Muscle layer of colon (tissue), 2 donors: ENCODE measurements at regions not wholly inside any gene's neighbourhood (a gene's known extent, or its start where the extent isn't known, plus 50 kb on each side); places are given as distances from the start of the nearest gene placed in this dataset.

Experiments used
- H3K27ac ChIP-seq: one replicate; pipeline ENCODE4 v1.7.0; 2013; ENCODE audit warnings: low read depth, mild to moderate bottlenecking, low read length, moderate library complexity
- H3K27me3 ChIP-seq, 2 donors: one replicate each; pipeline ENCODE4 v1.7.0; 2013; ENCODE audit warnings: low read length in 2 of 2, mild to moderate bottlenecking in 2 of 2; ENCODE audit not compliant: insufficient read depth in 2 of 2, control insufficient read depth in 1 of 2
- H3K36me3 ChIP-seq: one replicate; pipeline ENCODE4 v1.7.0; 2013; ENCODE audit warnings: mild to moderate bottlenecking, low read length; ENCODE audit not compliant: insufficient read depth
- H3K4me1 ChIP-seq: one replicate; pipeline ENCODE4 v1.7.0; 2013; ENCODE audit warnings: mild to moderate bottlenecking, low read length; ENCODE audit not compliant: insufficient read depth
- H3K4me3 ChIP-seq, 2 donors: one replicate each; pipeline ENCODE4 v1.7.0; 2013; ENCODE audit warnings: low read length in 2 of 2, low read depth in 1 of 2, mild to moderate bottlenecking in 1 of 2, moderate library complexity in 1 of 2
- H3K9ac ChIP-seq: one replicate; pipeline ENCODE4 v1.7.0; 2013; ENCODE audit warnings: low read length
- H3K9me3 ChIP-seq: one replicate; pipeline ENCODE4 v1.7.0; 2013; ENCODE audit warnings: mild to moderate bottlenecking, low read length
- donor health status: abdominal sarcoma.
- donor health status: Adenocarcinoma of cecum.

DNA sequence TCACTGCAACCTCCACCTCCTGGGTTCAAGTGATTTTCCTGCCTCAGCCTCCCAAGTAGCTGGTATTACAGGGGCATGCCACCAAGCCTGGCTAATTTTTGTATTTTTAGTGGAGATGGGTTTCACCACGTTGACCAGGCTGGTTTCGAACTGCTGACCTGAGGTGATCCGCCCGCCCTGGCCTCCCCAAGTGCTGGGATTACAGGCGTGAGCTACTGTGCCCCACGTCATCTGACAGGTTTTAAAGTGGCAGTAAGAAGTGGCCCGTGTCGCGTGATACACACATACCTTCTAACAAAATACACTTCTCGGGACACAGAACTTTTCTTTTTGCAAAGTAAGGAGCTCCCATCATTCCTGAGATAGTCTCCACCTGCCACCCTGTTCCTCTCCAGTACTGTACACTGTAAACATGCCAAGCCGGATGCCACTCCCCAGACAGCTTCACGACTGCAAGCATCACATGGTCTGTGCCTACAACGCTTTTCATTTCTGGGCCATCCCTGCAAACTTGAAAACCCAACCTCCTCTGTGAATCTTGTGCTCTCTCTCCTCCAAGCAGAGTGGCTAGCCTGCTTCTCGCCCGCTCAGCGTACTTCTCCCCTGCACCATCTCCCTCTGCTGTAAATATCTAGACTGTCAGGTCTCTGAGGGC, 256.3 kb upstream of the KLF14 start:
- peaks cover 6% of the 10 kb centered on the region for H3K36me3 ChIP-seq
- no peak overlapping the region for H3K9ac ChIP-seq

GRCh38 chr7:130993671-130994365, 259.8 kb upstream of the KLF14 start:
- no peak overlapping the region for H3K4me3 ChIP-seq
- H3K9me3 ChIP-seq: no peaks in the 10 kb centered on the region
- peak overlapping the region; percentile 20 for H3K9ac ChIP-seq
- no peaks in the 10 kb centered on the region for H3K27me3 ChIP-seq
- no peaks in the 10 kb centered on the region for H3K36me3 ChIP-seq
- peaks cover 71% of the 10 kb centered on the region for H3K4me1 ChIP-seq
- no peak overlapping the region for H3K27ac ChIP-seq

More for the DNA sequence above, 256.3 kb upstream of the KLF14 start:
- Histone ChIP-seq H3K27me3 (no peaks in the 10 kb centered on the region), H3K9me3 (no peaks in the 10 kb centered on the region), H3K27ac (no peak overlapping the region), H3K4me3 (no peak overlapping the region), H3K4me1 (peaks cover 75% of the 10 kb centered on the region)

DNA sequence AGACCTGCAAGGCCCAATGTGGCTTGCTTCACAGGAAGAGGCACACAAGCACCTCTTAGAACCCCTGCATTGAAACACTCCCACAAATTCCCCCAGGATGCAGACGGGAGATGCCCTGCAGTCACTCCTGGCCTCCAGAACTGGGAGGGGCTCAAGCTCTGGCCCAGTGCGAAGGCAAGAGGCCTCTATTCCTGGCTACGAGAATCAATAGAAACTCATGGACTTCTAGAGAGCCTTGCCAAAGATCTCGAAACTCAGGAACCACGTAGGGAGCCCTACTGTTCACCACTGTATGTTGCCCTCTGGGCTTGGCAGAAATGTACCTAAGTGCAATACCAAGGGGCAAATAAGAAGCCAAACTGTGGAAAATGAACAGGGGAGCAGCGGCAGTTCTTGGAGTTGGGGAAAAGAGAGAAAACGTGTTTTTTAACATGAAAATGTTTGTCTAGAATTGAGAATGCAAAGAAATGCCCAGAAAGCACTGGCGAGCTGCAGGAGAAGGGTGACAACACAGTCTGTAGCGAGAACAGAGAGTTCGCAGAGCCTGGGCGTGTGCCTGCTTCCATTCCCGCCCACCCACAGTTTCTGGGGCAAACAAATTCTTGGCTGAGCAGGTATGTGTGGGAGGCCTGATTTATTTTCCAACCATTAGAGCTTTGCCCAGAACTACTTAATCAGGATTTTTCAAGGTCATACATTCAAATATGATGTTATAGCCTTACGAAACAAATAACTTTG, 260.5 kb upstream of the KLF14 start:
- Histone ChIP-seq H3K9me3 (no peaks in the 10 kb centered on the region), H3K27ac (no peak overlapping the region), H3K4me1 (peaks cover 71% of the 10 kb centered on the region), H3K36me3 (no peaks in the 10 kb centered on the region), H3K9ac (peak overlapping the region; percentile 20), H3K27me3 (no peaks in the 10 kb centered on the region), H3K4me3 (peak overlapping the region in 1 of 2 donors; percentile 19)

GRCh38 chr7:130995252-130996081, 261.5 kb upstream of the KLF14 start:
- H3K27ac ChIP-seq: no peak overlapping the region
- no peaks in the 10 kb centered on the region for H3K27me3 ChIP-seq
- peaks cover 73% of the 10 kb centered on the region for H3K4me1 ChIP-seq
- H3K36me3 ChIP-seq: peaks cover 6% of the 10 kb centered on the region
- H3K9me3 ChIP-seq: no peaks in the 10 kb centered on the region
- H3K4me3 ChIP-seq: no peak overlapping the region
- no peak overlapping the region for H3K9ac ChIP-seq

DNA sequence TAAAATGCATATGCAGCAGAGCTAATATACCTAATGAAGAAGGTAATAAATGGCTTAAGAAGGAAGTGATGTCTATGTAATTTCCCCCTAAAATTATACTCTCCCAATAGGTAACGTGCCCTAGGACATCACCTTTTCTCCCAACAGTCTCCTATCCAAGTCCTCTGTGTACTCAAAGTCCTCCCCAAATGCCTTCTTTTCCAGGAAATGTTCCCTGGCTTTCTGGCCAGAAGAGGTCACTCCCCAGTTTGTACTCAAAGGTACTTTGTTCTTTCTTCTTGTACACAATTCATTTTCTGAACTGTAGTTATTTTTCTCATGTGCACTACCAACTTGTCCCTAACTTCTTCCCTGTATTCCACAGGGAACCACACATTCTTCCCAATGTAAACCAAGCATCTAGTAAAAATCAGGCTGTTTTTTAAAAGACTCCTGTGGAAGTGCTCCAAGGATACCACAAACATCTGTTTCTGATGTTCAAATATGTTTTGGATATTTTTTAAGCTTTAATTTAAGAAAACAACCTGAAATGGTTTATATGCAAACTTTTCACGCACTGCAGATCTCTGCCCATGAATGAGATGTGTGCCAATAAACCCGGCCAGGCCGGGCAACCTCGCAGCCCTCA, 262.3 kb upstream of the KLF14 start:
- Histone ChIP-seq H3K9ac (no peak overlapping the region), H3K27ac (peak overlapping the region; percentile 60), H3K9me3 (no peaks in the 10 kb centered on the region), H3K4me1 (peaks cover 65% of the 10 kb centered on the region), H3K27me3 (no peaks in the 10 kb centered on the region), H3K4me3 (peak overlapping the region in 1 of 2 donors; percentile 13), H3K36me3 (peaks cover 6% of the 10 kb centered on the region)

DNA sequence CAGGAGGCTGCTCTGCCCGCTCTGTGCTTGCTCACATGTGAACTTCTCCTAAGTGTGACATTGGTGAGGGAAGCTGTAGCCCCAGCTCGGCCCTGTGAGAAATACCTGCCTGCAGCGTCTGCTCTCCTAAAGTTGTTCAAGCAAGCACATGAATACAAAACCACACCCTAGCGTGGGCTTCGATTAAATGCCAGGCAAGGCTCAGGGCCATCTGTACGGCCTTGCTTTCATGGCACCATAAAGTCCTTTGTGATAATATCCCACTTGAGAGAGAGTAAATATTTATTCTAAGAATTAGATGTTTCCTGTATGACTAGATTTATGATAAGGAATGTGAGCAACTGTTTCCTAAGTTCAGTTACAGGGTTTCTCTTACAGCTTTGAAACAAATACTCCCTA, 262.8 kb upstream of the KLF14 start:
- Histone ChIP-seq H3K27ac (peak overlapping the region; percentile 3), H3K4me1 (peaks cover 62% of the 10 kb centered on the region), H3K9me3 (no peaks in the 10 kb centered on the region), H3K4me3 (peak overlapping the region in 1 of 2 donors; percentile 13), H3K36me3 (peaks cover 6% of the 10 kb centered on the region), H3K9ac (no peak overlapping the region), H3K27me3 (no peaks in the 10 kb centered on the region)

DNA sequence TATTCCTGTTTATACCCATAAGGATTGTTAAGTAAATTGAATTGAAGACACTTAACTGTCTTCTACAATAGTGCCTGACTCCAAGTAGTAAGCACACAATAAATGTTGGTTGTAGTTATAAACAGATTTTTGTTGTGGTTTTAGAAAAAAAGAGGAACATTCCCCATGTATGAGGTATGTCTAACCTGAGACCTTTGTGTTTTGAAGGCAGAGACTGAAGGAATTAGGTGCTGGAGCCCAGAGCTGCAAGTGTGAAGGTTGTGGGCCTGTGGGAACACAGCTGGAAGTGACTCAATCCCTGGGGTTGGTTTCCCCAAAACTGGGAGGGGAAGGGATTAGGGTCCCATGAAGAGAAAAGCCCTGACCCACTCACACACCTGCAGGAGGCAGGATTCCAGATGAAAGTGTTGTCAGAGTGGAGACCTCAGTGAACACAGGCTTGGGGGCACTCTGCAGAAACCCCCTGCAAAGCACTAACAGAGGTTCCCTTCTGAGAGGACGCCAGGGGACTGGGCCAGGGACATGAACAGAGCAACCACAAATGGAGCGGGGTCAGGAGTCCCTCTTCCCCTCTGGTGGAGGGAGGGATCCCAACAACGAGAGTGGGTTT, 265.1 kb upstream of the KLF14 start:
- H3K36me3 ChIP-seq: peaks cover 6% of the 10 kb centered on the region
- no peak overlapping the region for H3K9ac ChIP-seq
- H3K4me1 ChIP-seq: peaks cover 56% of the 10 kb centered on the region
- no peak overlapping the region for H3K4me3 ChIP-seq
- no peaks in the 10 kb centered on the region for H3K27me3 ChIP-seq
- H3K27ac ChIP-seq: no peak overlapping the region
- no peaks in the 10 kb centered on the region for H3K9me3 ChIP-seq

DNA sequence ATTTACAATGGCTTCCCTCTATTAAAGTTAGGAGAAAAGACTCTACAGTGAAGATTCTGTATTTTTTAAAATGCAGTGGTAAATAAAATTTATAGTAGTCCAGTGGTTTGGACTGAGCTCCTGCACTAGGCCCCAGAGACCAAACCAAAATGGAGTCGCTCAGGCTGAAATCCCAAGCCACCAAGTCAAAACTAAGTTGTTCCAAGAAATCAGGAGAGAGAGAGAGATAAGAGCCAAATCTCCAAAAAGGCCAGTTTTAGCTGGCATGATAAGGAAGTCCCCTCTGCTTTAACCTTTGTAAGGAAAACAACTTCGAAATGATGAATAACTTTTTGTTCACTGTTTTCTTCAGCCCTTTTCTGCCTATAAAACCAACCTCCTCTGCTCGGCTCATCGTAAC, 265.9 kb upstream of the KLF14 start:
- Histone ChIP-seq H3K27me3 (no peaks in the 10 kb centered on the region), H3K9me3 (no peaks in the 10 kb centered on the region), H3K9ac (no peak overlapping the region), H3K4me3 (no peak overlapping the region), H3K27ac (no peak overlapping the region), H3K36me3 (peaks cover 6% of the 10 kb centered on the region), H3K4me1 (peaks cover 47% of the 10 kb centered on the region)

DNA sequence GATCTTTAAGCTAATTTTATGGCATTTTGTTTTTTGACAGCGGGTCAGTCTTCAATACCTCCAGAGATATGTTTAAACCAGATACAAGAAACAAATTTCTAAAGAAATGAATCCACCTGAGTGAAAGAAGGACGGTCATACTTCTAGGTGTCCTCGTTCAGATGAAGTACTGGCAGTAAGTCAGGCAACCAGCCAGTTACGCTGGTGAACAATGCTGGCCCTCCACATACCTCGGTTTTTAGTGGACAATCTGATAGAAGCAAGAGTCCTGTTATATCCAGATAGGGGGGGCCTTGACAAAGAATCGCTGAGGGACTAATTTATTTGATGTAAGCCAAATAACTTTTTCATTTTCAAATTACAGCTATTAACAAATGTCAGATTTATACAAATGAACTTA, 266.4 kb upstream of the KLF14 start:
- Histone ChIP-seq H3K4me3 (no peak overlapping the region), H3K27ac (no peak overlapping the region), H3K4me1 (peaks cover 43% of the 10 kb centered on the region), H3K27me3 (no peaks in the 10 kb centered on the region), H3K36me3 (peaks cover 6% of the 10 kb centered on the region), H3K9me3 (no peaks in the 10 kb centered on the region), H3K9ac (no peak overlapping the region)

- Histone ChIP-seq H3K27me3 (no peaks in the 10 kb centered on the region), H3K36me3 (peaks cover 6% of the 10 kb centered on the region), H3K9me3 (no peaks in the 10 kb centered on the region), H3K4me1 (peaks cover 38% of the 10 kb centered on the region), H3K4me3 (no peak overlapping the region), H3K27ac (no peak overlapping the region), H3K9ac (no peak overlapping the region)
Measured at GRCh38 chr7:131000873-131001272, 266.9 kb upstream of the KLF14 start.
